Neuronal stem cell (in vitro differentiated cells): ENCODE measurements at regions not wholly inside any gene's neighbourhood (a gene's known extent, or its start where the extent isn't known, plus 50 kb on each side); places are given as distances from the start of the nearest gene placed in this dataset.
"Not testable (repeated sequence)": the region's sequence is repeated elsewhere in the genome, so short reads cannot be mapped to it uniquely, and the experiment has no call there.

Experiments used
- DNase-seq: peaks from one replicate; pipeline ENCODE4 v3.0.0-alpha.2; 2013; ENCODE audit warnings: low spot score
- H2AFZ ChIP-seq: one replicate; pipeline ENCODE4 v1.6.1; 2013; ENCODE audit warnings: mild to moderate bottlenecking, low read length, inconsistent platforms
- H2AK5ac ChIP-seq: 2 replicates; pipeline ENCODE4 v1.6.1; 2013; ENCODE audit warnings: low read depth, mild to moderate bottlenecking, inconsistent platforms, low read length, moderate library complexity, mixed read lengths
- H2BK120ac ChIP-seq: 2 replicates; pipeline ENCODE4 v1.6.1; 2013; ENCODE audit warnings: low read depth, mild to moderate bottlenecking, inconsistent platforms, low read length, moderate library complexity, mixed read lengths
- H2BK12ac ChIP-seq: one replicate; pipeline ENCODE4 v1.6.1; 2013; ENCODE audit warnings: low read length, inconsistent platforms
- H2BK15ac ChIP-seq: 2 replicates; pipeline ENCODE4 v1.6.1; 2013; ENCODE audit warnings: mild to moderate bottlenecking, low read length, inconsistent platforms, mixed read lengths
- H2BK5ac ChIP-seq: one replicate; pipeline ENCODE4 v1.6.1; 2013; ENCODE audit warnings: inconsistent platforms, mild to moderate bottlenecking, low read length, moderate library complexity
- H3K14ac ChIP-seq: one replicate; pipeline ENCODE4 v1.6.1; 2013; ENCODE audit warnings: low read length, inconsistent platforms
- H3K18ac ChIP-seq: 2 replicates; pipeline ENCODE4 v1.6.1; 2013; ENCODE audit warnings: low read length, inconsistent platforms
- H3K23ac ChIP-seq: 2 replicates; pipeline ENCODE4 v1.6.1; 2013; ENCODE audit warnings: low read depth, mild to moderate bottlenecking, mixed read lengths, low read length, inconsistent platforms; ENCODE audit not compliant: poor library complexity
- H3K27ac ChIP-seq: replicated peaks from 3 replicates; pipeline ENCODE4 v1.5.1; 2013; ENCODE audit warnings: low read length, inconsistent platforms
- H3K27me3 ChIP-seq, 3 experiments: 2 replicates each; pipeline ENCODE4 v1.6.1; 2013; ENCODE audit warnings: low read length in 3 of 3, mild to moderate bottlenecking in 2 of 3, inconsistent platforms in 1 of 3, low read depth in 1 of 3, mixed read lengths in 1 of 3, moderate library complexity in 1 of 3; ENCODE audit not compliant: control insufficient read depth in 3 of 3, insufficient read depth in 3 of 3
- H3K36me3 ChIP-seq, 2 donors: replicated peaks in 1 of 2; 2 replicates each; pipeline ENCODE4 v1.6.1; 2013; ENCODE audit warnings: low read length in 2 of 2; ENCODE audit not compliant: control insufficient read depth in 2 of 2, insufficient read depth in 2 of 2
- H3K4ac ChIP-seq: 2 replicates; pipeline ENCODE4 v1.6.1; 2013; ENCODE audit warnings: inconsistent platforms, mild to moderate bottlenecking, low read length, moderate library complexity
- H3K4me1 ChIP-seq, 2 donors: 1 replicate in 1 of 2; 2 replicates in 1 of 2; pipeline ENCODE4 v1.6.1; 2013; ENCODE audit warnings: low read length in 2 of 2, low read depth in 1 of 2; ENCODE audit not compliant: control insufficient read depth in 2 of 2, insufficient read depth in 1 of 2
- H3K4me2 ChIP-seq: one replicate; pipeline ENCODE4 v1.6.1; 2013; ENCODE audit warnings: mild to moderate bottlenecking, low read length, inconsistent platforms; ENCODE audit not compliant: insufficient read depth, poor library complexity, severe bottlenecking
- H3K4me3 ChIP-seq, 2 donors: 2 replicates each; pipeline ENCODE4 v1.5.1; 2013; ENCODE audit warnings: low read length in 2 of 2, mild to moderate bottlenecking in 2 of 2, inconsistent platforms in 1 of 2, moderate library complexity in 1 of 2
- H3K79me1 ChIP-seq: one replicate; pipeline ENCODE4 v1.6.1; 2013; ENCODE audit warnings: low read depth, mild to moderate bottlenecking, inconsistent platforms, low read length, moderate library complexity
- H3K9ac ChIP-seq: one replicate; pipeline ENCODE4 v1.6.1; 2013; ENCODE audit warnings: mild to moderate bottlenecking, low read depth, low read length, inconsistent platforms; ENCODE audit not compliant: poor library complexity
- H3K9me3 ChIP-seq, 2 donors: replicated peaks in 1 of 2; 2 replicates each; pipeline versions ENCODE3 to v1.6.1; 2013; ENCODE audit warnings: low read length in 2 of 2, mild to moderate bottlenecking in 2 of 2, inconsistent platforms in 1 of 2, low read depth in 1 of 2, mixed read lengths in 1 of 2, moderate library complexity in 1 of 2; ENCODE audit not compliant: control insufficient read depth in 2 of 2, insufficient read depth in 1 of 2
- H4K8ac ChIP-seq: one replicate; pipeline ENCODE4 v1.6.1; 2013; ENCODE audit warnings: low read depth, mild to moderate bottlenecking, inconsistent platforms, low read length, moderate library complexity
- H4K91ac ChIP-seq: one replicate; pipeline ENCODE4 v1.6.1; 2013; ENCODE audit warnings: low read length, low read depth, mild to moderate bottlenecking, inconsistent platforms; ENCODE audit not compliant: poor library complexity
- whole genome bisulfite sequencing, 2 donors: extraction: QIAGEN DNeasy Blood & Tissue Kit; methylation state at CpG; one replicate each; pipeline ENCODE4 v1.1.7; 2013; ENCODE audit warnings: missing lambda C conversion rate in 2 of 2, mixed read lengths in 1 of 2; ENCODE audit not compliant: insufficient read length in 2 of 2, insufficient replicate concordance in 1 of 2; ENCODE audit errors: extremely low coverage in 2 of 2; 5-methylcytosine and 5-hydroxymethylcytosine counted together

DNA sequence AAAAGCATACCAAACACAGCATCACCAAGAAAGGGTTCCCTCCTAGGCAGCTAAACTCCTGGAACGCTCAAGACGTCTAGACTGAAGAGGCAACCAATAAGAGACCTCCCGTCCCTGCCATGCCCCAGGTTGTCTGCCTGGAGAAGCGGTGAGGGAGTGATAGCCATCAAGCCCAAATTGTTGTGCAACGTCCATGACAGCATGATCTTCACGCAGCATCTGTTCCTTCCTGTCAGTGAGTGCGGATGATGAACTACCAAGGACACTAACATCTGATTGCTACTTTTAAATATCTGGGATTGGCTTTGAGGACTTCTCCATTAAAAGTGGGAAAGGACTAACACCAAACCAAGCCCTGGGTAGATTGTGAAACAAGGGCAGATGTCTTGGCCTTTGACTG is 149.7 kb downstream of the TXNL1 start:
- H3K4me3 ChIP-seq: no peak overlapping the region
- no peak overlapping the region for H2BK12ac ChIP-seq
- no peak overlapping the region for H3K4ac ChIP-seq
- H3K4me1 ChIP-seq: no peaks in the 10 kb centered on the region
- H3K27ac ChIP-seq: no peak overlapping the region
- no CpG with 5 or more reads among the region's 7 CpGs for WGBS, 2 donors
- no peak overlapping the region for H3K18ac ChIP-seq
- no peak overlapping the region for H2BK5ac ChIP-seq
- H3K14ac ChIP-seq: no peak overlapping the region
- no peaks in the 10 kb centered on the region for H3K36me3 ChIP-seq
- DNase-seq: no peak
- no peak overlapping the region for H3K9ac ChIP-seq
- H4K91ac ChIP-seq: no peak overlapping the region
- H3K9me3 ChIP-seq: no peaks in the 10 kb centered on the region
- H2AK5ac ChIP-seq: no peak overlapping the region
- H2BK15ac ChIP-seq: no peak overlapping the region
- H3K27me3 ChIP-seq: peaks cover 0 to 4% (median 0%) of the 10 kb centered on the region in 3 experiments
- H2BK120ac ChIP-seq: no peak overlapping the region
- no peak overlapping the region for H4K8ac ChIP-seq
- H2AFZ ChIP-seq: no peak overlapping the region
- no peak overlapping the region for H3K23ac ChIP-seq
- no peaks in the 10 kb centered on the region for H3K79me1 ChIP-seq
- H3K4me2 ChIP-seq: no peak overlapping the region

DNA sequence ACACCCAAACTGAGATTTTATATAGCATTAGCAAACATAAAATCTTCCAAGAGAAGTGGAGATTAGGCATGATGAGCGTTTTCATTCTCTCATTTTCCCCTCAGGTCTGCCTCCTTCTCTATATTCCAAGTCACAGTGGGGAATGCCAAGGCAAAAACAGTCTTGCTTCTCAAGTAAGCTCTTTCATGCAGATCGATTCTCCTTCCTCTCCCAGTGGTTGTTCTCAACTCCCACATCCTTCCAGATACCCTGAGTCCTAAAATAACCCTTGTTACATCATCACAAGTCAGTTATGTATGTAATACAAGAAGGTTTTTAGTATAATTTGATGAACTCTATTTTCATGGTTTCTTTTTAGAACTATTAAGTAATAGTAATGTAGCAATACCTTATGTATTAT is 150.6 kb downstream of the TXNL1 start:
- Histone ChIP-seq H3K9ac (no peak overlapping the region), H3K14ac (no peak overlapping the region), H3K27me3 (peaks cover 0 to 4% (median 0%) of the 10 kb centered on the region in 3 experiments), H2AK5ac (no peak overlapping the region), H3K18ac (no peak overlapping the region), H3K4me2 (no peak overlapping the region), H2BK12ac (no peak overlapping the region), H3K36me3 (no peaks in the 10 kb centered on the region), H2BK5ac (no peak overlapping the region), H3K27ac (no peak overlapping the region), H3K9me3 (no peaks in the 10 kb centered on the region), H2BK15ac (no peak overlapping the region), H4K91ac (no peak overlapping the region), H3K4me1 (no peaks in the 10 kb centered on the region), H3K4me3 (no peak overlapping the region), H2BK120ac (no peak overlapping the region), H4K8ac (no peak overlapping the region), H3K23ac (no peak overlapping the region), H3K4ac (no peak overlapping the region), H3K79me1 (no peaks in the 10 kb centered on the region), H2AFZ (no peak overlapping the region)
- no peak for DNase-seq
- no CpG with 5 or more reads among the region's 2 CpGs for WGBS, 2 donors

DNA sequence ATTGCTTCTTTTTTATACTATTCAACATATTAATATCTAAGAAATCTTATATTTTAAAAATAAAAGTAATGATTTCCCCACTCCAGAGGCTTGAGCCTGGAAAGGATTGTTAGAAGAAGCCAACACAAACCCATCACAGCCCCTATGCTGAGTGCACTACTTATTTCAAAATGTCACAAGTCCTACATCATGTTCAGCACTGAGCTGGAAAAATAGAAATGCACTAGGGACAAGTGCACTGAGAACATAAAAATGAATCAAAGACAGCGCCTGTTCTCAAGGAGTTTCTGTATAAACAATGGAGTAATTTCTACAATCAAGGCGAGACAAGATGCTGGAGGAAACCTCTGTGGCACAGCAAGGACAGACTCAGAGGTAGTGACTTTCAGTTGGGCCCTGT is 155.0 kb downstream of the TXNL1 start:
- H2BK5ac ChIP-seq: no peak overlapping the region
- H3K79me1 ChIP-seq: no peaks in the 10 kb centered on the region
- H3K4me3 ChIP-seq: no peak overlapping the region
- no CpG with 5 or more reads among the region's 2 CpGs for WGBS, 2 donors
- H3K23ac ChIP-seq: no peak overlapping the region
- H2BK12ac ChIP-seq: no peak overlapping the region
- H4K91ac ChIP-seq: no peak overlapping the region
- H3K4ac ChIP-seq: no peak overlapping the region
- no peaks in the 10 kb centered on the region for H3K27me3 ChIP-seq
- H3K14ac ChIP-seq: no peak overlapping the region
- H3K36me3 ChIP-seq: no peaks in the 10 kb centered on the region
- H3K27ac ChIP-seq: no peak overlapping the region
- H2AK5ac ChIP-seq: no peak overlapping the region
- H2AFZ ChIP-seq: no peak overlapping the region
- no peak overlapping the region for H3K9ac ChIP-seq
- no peak overlapping the region for H3K18ac ChIP-seq
- no peak overlapping the region for H3K4me2 ChIP-seq
- no peak for DNase-seq
- no peaks in the 10 kb centered on the region for H3K4me1 ChIP-seq
- H3K9me3 ChIP-seq: no peaks in the 10 kb centered on the region
- no peak overlapping the region for H2BK15ac ChIP-seq
- H2BK120ac ChIP-seq: no peak overlapping the region
- H4K8ac ChIP-seq: no peak overlapping the region

DNA sequence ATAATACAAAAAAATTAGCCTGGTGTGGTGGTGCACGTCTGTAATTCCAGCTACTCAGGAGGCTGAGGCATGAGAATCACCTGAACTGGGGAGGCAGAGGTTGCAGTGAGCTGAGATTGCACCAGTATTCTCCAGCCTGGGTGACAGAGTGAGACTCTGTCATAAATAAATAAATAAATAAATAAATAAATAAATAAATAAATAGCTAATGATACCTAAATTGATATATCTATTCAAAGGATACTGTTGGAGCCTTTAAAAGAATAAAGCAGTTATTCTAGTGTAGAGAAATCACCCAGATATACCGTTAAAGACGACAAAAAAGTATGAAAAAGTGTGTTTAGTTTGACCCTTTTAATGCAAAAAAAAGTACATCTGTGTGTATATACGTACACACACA is 155.6 kb downstream of the TXNL1 start:
- DNase-seq, H3K79me1 ChIP-seq, H2BK12ac ChIP-seq, H3K18ac ChIP-seq, H2BK120ac ChIP-seq, H2BK5ac ChIP-seq, H2AFZ ChIP-seq, H3K27ac ChIP-seq, H3K4ac ChIP-seq, H3K4me2 ChIP-seq, H3K36me3 ChIP-seq, H3K9ac ChIP-seq, H3K4me3 ChIP-seq, H2BK15ac ChIP-seq, H2AK5ac ChIP-seq, H4K8ac ChIP-seq, H3K9me3 ChIP-seq, H3K27me3 ChIP-seq, H4K91ac ChIP-seq, H3K23ac ChIP-seq, H3K14ac ChIP-seq, H3K4me1 ChIP-seq: not testable (repeated sequence)
- WGBS, 2 donors: no CpG with 5 or more reads among the region's 4 CpGs
